ENCODE measurements at regions not wholly inside any gene's neighbourhood (a gene's known extent, or its start where the extent isn't known, plus 50 kb on each side); places are given as distances from the start of the nearest gene placed in this dataset.

DNA sequence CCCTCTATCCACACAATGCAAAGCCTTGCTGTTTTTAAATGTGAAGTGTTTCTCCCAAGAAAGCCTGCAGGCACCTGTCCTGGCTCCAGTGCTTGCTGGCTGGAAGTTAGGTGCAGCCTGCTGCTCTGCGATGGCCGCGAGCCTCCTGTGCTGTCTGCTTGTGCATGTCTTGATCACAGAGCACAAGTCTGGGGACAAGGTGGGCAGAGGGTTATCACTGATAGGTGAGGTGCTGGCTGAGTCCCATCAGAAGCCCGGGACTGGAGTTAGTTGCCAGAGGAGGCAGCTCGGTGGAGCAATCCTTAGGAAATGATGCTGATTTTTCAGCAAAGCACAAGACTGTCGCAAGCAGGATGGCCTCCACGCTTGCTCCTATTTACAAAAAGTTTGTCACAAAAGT, 137.8 kb upstream of the AJAP1 start:
- Mint-ChIP-seq H3K4me3 (no peak overlapping the region), H3K27ac (no peak overlapping the region), H3K9me3 (no peaks in the 10 kb centered on the region), H3K4me1 (ENCODE audit: low read depth) (no peaks in the 10 kb centered on the region), H3K27me3 (ENCODE audit: low read depth) (peaks cover 10% of the 10 kb centered on the region), H3K36me3 (ENCODE audit: insufficient read depth in 2 of 2) (no peaks in the 10 kb centered on the region)
- ATAC-seq (replicated peaks in 1 of 2) (no peak), DNase-seq (no peak)

DNA sequence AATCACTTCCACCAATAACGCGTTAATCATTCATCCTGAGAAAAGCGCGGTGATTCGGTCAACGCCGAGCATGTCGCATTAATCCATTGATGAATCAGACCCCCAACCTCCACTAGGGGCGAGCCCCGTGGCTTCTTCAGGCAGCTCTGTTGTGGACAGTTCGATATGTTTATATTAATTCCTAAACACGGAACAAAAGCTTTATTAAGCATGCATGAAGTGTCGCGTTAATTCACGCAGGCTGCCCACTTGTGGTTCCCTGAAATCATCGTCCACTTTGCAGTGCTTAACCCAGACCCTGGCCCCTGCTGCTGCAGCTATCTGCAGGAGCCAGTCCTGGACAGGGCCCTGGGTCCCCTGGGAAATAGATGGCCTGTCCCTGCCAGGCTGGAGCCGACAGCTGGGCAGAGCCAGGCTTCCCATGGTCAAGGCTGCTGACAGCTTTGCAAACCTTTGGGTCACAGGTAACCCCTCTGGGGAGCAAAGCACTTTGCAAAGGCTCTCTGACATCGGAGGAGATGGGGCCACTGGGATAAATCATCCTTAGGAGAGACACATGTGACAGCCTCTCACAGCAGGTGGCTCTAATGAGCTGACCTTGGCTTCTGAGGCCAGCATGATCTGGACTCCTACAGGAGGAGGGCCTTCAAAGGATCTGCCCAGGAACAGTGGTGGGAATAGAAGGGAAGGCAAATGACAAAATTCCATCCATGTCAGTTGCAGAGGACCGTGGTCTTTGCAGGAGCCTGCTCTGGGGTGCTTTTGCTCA, 137.0 kb upstream of the AJAP1 start:
- Mint-ChIP-seq H3K36me3 (ENCODE audit: insufficient read depth in 2 of 2) (no peaks in the 10 kb centered on the region), H3K4me3 (no peak overlapping the region), H3K4me1 (ENCODE audit: low read depth) (no peaks in the 10 kb centered on the region), H3K9me3 (no peaks in the 10 kb centered on the region), H3K27ac (no peak overlapping the region), H3K27me3 (ENCODE audit: low read depth) (peaks cover 3% of the 10 kb centered on the region)
- ATAC-seq (replicated peaks in 1 of 2) (no peak), DNase-seq (no peak)

DNA sequence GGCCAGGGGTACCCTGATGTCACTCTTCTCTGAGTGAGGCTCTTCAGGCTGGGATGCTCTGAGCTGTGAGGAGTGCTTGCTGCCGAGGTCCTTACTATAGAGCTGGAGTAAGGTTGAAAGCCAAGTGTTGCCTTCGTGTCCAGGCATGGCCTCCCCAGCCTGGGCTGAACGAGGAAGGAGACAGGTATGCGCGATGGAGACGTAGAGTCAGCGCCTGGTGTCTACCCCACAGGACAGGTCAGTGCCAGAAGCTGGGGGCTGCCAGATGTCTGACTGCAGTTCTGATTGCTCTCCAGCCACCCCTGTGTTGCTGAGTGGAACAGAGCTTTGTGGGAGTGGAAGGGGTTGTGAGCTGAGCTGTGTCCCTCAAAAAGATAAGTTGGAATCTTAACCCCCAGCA, 135.8 kb upstream of the AJAP1 start:
- no peaks in the 10 kb centered on the region for H3K27me3 Mint-ChIP-seq (ENCODE audit: low read depth)
- no peak for ATAC-seq (replicated peaks in 1 of 2)
- no peaks in the 10 kb centered on the region for H3K9me3 Mint-ChIP-seq
- no peak overlapping the region for H3K27ac Mint-ChIP-seq
- H3K4me3 Mint-ChIP-seq, result no peak overlapping the region
- H3K4me1 Mint-ChIP-seq (ENCODE audit: low read depth), result no peaks in the 10 kb centered on the region
- no peaks in the 10 kb centered on the region for H3K36me3 Mint-ChIP-seq (ENCODE audit: insufficient read depth in 2 of 2)
- no peak for DNase-seq

DNA sequence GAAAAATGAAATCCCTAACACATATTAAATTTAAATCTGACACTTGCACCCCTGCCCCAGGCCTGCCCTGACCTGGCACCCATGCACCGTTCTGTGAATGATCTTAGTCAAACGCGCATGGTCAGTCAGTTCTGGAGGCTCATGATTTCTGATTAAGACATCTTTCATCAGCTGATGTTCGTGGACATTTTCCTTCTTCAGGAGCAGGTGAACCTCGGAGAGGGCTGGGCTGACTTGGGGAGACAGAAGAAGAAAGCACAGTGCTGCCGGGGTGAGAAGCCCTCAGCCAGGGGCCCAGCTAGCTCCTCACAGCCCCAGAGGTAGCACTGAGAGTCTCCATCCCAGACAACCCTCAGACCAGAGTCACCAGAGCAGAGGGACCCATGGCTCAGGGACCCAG, 134.5 kb upstream of the AJAP1 start:
- DNase-seq (no peak), ATAC-seq (replicated peaks in 1 of 2) (no peak)
- Mint-ChIP-seq H3K4me1 (ENCODE audit: low read depth) (no peaks in the 10 kb centered on the region), H3K27ac (no peak overlapping the region), H3K27me3 (ENCODE audit: low read depth) (peaks cover 7% of the 10 kb centered on the region), H3K36me3 (ENCODE audit: insufficient read depth in 2 of 2) (no peaks in the 10 kb centered on the region), H3K9me3 (no peaks in the 10 kb centered on the region), H3K4me3 (no peak overlapping the region)

DNA sequence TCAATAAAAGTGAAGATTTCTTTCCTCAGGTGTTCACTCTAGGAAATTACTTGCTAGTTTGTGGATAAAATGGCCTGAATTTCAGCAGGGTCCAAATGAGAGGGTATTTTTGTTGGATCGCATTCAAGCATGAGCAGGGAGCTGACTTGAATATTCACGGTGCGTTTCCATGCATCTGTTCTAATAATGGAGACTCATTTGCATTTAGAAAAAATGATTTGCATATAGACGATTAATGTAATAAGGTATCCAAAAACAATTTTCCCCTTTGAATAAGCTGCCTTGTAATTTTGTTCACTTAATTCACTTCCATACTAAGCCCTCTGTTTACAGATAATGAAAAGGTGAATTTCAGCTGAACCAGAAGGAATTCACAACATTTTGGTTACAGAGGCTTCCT, 130.9 kb upstream of the AJAP1 start:
- Mint-ChIP-seq H3K9me3 (no peaks in the 10 kb centered on the region), H3K27ac (no peak overlapping the region)

DNA sequence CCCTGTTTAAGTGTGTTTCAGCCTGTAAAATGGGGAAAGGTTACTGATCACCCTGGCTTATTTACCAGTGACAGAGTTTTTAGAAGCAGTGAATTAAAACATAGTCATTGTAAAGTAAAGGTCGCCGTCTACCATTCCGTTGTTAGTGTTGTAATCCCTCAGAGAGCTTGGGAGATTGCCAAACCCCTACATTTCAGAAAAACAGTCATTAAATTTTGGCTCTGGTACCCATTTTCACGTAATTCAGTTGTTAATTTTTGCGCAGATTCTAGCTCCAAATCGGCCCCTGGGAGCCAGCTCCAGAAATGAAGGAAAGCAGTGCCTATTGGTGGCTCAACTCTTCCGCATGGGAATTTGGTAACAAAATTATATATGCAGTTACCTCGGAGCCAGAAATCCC, 127.7 kb upstream of the AJAP1 start:
- Mint-ChIP-seq H3K4me3 (no peak overlapping the region), H3K4me1 (ENCODE audit: low read depth) (no peaks in the 10 kb centered on the region), H3K9me3 (no peaks in the 10 kb centered on the region), H3K27me3 (ENCODE audit: low read depth) (peaks cover 7% of the 10 kb centered on the region), H3K27ac (no peak overlapping the region), H3K36me3 (ENCODE audit: insufficient read depth in 2 of 2) (no peaks in the 10 kb centered on the region)
- ATAC-seq (replicated peaks in 1 of 2), result no peak
- no peak for DNase-seq

More for the DNA sequence above, 130.9 kb upstream of the AJAP1 start:
- Mint-ChIP-seq H3K4me1 (ENCODE audit: low read depth) (no peaks in the 10 kb centered on the region), H3K27me3 (ENCODE audit: low read depth) (peaks cover 7% of the 10 kb centered on the region), H3K36me3 (ENCODE audit: insufficient read depth in 2 of 2) (no peaks in the 10 kb centered on the region), H3K4me3 (no peak overlapping the region)
- ATAC-seq (replicated peaks in 1 of 2), result no peak
- no peak for DNase-seq

DNA sequence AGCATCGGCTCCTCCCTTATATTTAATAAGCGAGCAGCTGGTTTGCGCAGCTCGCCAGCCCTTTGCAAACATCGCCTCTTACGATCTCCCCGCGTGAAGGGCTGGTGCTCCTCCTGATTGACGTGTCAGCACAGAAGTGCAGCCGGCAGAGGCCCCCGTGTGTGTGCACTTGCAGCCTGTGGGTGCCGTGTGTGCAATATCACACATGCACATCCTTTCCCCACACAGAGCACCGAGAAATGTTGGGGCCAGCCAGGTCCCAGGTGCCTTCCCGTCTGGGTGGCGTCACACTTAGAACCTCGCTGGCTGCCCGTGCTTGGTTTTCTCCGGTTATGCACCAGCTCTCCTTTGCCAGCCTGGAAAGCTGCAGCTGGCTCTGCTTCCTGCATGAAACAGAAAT, 126.6 kb upstream of the AJAP1 start:
- no peak for DNase-seq
- H3K4me1 Mint-ChIP-seq (ENCODE audit: low read depth), result no peaks in the 10 kb centered on the region
- H3K36me3 Mint-ChIP-seq (ENCODE audit: insufficient read depth in 2 of 2), result no peaks in the 10 kb centered on the region
- H3K27me3 Mint-ChIP-seq (ENCODE audit: low read depth), result peaks cover 7% of the 10 kb centered on the region
- ATAC-seq (replicated peaks in 1 of 2), result no peak
- H3K9me3 Mint-ChIP-seq, result no peaks in the 10 kb centered on the region
- no peak overlapping the region for H3K27ac Mint-ChIP-seq
- no peak overlapping the region for H3K4me3 Mint-ChIP-seq

DNA sequence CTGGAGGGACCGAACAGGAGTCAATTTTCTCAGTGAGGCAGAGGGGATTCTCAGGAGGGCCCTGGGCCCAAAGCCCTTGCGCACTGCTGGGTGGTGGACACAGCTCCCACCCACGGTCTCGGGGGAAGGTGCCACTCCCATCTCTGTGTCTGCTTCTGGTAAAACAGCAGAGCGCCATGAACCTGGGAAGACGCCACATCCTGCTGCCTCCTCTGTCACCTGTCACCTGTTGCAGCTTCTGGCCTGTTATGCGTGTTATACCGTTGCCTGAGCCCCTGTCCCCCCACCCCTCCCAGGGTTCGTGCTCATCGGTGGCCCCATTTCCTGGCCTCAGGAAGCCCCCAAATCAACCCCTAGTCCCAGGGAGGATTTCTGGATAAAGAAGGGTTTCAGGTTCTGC, 125.8 kb upstream of the AJAP1 start:
- no peak overlapping the region for H3K4me3 Mint-ChIP-seq
- no peak overlapping the region for H3K27ac Mint-ChIP-seq
- DNase-seq, result no peak
- no peaks in the 10 kb centered on the region for H3K4me1 Mint-ChIP-seq (ENCODE audit: low read depth)
- no peaks in the 10 kb centered on the region for H3K9me3 Mint-ChIP-seq
- H3K27me3 Mint-ChIP-seq (ENCODE audit: low read depth), result peaks cover 7% of the 10 kb centered on the region
- ATAC-seq (replicated peaks in 1 of 2), result no peak
- no peaks in the 10 kb centered on the region for H3K36me3 Mint-ChIP-seq (ENCODE audit: insufficient read depth in 2 of 2)

DNA sequence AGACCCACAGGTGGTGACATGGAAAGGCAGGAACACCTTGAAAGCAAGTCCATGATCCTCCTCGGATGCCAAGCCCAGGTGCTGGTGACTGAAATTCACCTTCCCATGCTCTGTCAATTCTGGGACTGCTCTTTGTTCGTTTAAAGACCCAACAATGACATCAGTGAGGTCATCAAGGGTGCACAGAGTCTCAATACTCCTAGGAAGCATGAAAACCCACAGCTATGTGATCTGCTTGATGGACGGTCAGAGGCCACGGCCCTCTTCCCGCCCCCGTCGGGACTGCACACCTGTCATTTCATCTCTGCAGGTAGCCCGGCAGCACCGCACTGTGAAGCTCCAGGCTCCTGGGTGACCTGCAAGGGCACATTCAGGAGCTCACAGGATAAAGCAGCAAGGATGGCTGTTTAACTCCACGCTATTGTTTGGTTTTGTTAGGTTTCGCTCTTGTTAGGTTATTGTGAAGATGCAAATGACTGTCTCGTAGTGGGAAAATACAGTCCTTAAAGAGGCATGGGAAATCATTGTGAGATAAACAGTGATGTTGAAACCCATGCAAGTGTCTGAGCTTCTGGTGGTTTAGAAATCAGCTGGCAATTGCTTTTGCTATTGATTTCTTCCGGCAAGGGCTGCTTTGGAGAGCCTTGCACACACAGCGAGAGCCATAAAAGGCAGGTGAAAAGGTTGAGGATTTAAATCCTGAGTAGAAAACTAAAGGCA, 124.8 kb upstream of the AJAP1 start:
- peaks cover 3% of the 10 kb centered on the region for H3K27me3 Mint-ChIP-seq (ENCODE audit: low read depth)
- no peaks in the 10 kb centered on the region for H3K4me1 Mint-ChIP-seq (ENCODE audit: low read depth)
- H3K27ac Mint-ChIP-seq, result no peak overlapping the region
- no peak for DNase-seq
- no peaks in the 10 kb centered on the region for H3K36me3 Mint-ChIP-seq (ENCODE audit: insufficient read depth in 2 of 2)
- no peaks in the 10 kb centered on the region for H3K9me3 Mint-ChIP-seq
- no peak overlapping the region for H3K4me3 Mint-ChIP-seq
- ATAC-seq (replicated peaks in 1 of 2), result no peak

DNA sequence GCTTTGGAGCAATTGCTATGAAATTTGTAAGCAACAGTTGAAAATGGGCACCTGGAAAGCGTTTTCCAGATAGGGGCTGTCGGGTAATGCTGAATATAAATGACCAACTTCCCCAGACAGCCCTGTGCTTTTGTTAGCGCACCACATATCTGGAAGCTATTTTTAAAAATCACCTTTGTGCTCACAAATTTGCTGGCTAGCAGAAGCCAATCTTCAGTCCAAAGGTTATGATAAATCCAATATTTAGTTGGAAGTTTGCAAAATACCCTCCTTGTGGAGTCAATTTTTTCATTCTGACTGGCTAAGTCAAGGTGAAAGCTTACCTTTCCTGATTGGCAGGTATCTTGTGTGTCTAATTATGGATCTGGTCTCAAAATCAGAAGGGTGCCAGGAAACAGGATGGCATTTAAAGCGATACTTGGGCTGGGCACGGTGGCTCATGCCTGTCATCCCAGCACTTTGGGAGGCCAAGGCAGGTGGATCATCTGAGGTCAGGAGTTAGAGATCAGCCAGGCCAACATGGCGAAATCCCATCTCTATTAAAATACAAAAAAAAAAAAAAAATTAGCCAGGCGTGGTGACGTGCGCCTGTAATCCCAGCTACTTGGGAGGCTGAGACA, 124.1 kb upstream of the AJAP1 start:
- no peaks in the 10 kb centered on the region for H3K27me3 Mint-ChIP-seq (ENCODE audit: low read depth)
- H3K27ac Mint-ChIP-seq, result no peak overlapping the region
- H3K36me3 Mint-ChIP-seq (ENCODE audit: insufficient read depth in 2 of 2), result no peaks in the 10 kb centered on the region
- no peak for DNase-seq
- no peaks in the 10 kb centered on the region for H3K9me3 Mint-ChIP-seq
- no peak overlapping the region for H3K4me3 Mint-ChIP-seq
- no peak for ATAC-seq (replicated peaks in 1 of 2)
- H3K4me1 Mint-ChIP-seq (ENCODE audit: low read depth), result no peaks in the 10 kb centered on the region

DNA sequence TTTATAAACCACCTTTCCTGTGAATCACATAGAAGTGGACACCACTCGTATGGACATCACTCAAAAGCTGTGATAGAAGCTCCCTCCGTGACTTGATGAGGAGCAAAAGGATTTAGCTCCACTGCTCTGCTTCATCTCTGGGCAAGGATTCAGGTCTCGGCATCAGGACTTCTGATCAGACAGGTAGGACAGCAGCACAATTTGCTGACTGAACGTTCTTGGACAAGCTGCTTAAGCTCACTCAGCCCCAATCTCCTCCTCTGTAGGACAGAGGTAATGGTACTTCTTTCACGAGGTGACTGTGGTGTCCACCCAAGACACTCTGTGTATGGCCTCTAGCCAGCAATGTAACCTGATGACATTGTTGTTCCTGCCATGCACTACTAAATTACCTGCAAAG, 122.6 kb upstream of the AJAP1 start:
- ATAC-seq (replicated peaks in 1 of 2) (no peak), DNase-seq (no peak)
- Mint-ChIP-seq H3K27me3 (ENCODE audit: low read depth) (no peaks in the 10 kb centered on the region), H3K4me3 (no peak overlapping the region), H3K36me3 (ENCODE audit: insufficient read depth in 2 of 2) (no peaks in the 10 kb centered on the region), H3K9me3 (no peaks in the 10 kb centered on the region), H3K27ac (no peak overlapping the region), H3K4me1 (ENCODE audit: low read depth) (no peaks in the 10 kb centered on the region)

DNA sequence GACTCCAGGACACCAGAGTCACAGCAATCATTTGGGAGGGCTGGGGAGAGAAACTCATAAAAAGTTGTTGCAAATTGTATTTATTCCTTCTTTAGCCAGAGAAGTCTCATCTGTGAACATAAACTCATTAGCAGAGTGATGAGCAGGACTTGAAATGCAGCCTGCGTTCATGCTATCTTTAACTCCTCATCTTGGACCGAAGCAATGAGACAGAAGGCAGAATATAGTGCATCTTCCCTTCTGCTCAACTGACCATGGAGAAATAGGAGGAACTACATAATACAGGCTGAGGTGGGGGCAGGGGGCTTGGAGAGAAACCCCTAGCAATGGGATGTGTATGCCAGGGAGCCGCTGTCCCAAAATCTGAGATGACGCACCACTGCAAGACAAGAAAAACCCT, 121.8 kb upstream of the AJAP1 start:
- Mint-ChIP-seq H3K27me3 (ENCODE audit: low read depth) (no peaks in the 10 kb centered on the region), H3K9me3 (no peaks in the 10 kb centered on the region), H3K36me3 (ENCODE audit: insufficient read depth in 2 of 2) (no peaks in the 10 kb centered on the region), H3K27ac (no peak overlapping the region), H3K4me1 (ENCODE audit: low read depth) (no peaks in the 10 kb centered on the region), H3K4me3 (no peak overlapping the region)
- DNase-seq, result no peak
- ATAC-seq (replicated peaks in 1 of 2), result no peak

DNA sequence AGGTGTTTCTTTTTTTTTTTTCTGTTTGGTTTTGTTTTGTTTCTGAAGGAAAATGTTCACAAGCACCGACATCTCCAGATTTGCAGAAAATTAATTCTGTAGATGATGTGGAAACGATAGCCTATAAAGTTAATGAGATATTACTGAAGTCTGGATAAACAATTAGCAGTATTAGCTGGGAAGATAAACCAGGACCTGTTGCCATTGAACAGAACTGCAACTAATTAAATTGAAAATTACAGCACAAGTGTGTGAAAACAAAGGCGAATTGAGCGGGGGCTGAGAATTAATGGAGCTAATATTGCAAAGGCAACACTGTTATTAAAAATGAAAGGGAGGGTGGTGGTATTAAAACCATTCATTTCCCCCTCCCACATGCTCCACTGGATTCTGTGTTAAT, 107.5 kb upstream of the AJAP1 start:
- Mint-ChIP-seq H3K9me3 (peaks cover 2 to 14% of the 10 kb centered on the region in 2 donors), H3K4me3 (no peak overlapping the region)
- no peak for ATAC-seq (replicated peaks in 1 of 2)

More for the DNA sequence above, 107.5 kb upstream of the AJAP1 start:
- Mint-ChIP-seq H3K27me3 (ENCODE audit: low read depth) (no peaks in the 10 kb centered on the region), H3K4me1 (ENCODE audit: low read depth) (no peaks in the 10 kb centered on the region), H3K36me3 (ENCODE audit: insufficient read depth in 2 of 2) (no peaks in the 10 kb centered on the region), H3K27ac (no peak overlapping the region)
- no peak for DNase-seq

Data from activated T-cell treated with anti-CD3 and anti-CD28 coated beads, Interleukin-2, amount 50 U/mL, for 72 hours (primary cell).